Coronary artery (tissue), 2 donors: ENCODE measurements at regions not wholly inside any gene's neighbourhood (a gene's known extent, or its start where the extent isn't known, plus 50 kb on each side); places are given as distances from the start of the nearest gene placed in this dataset.
"Not testable (repeated sequence)": the region's sequence is repeated elsewhere in the genome, so short reads cannot be mapped to it uniquely, and the experiment has no call there.

Experiments
- DNase-seq: peaks from one replicate; pipeline ENCODE4 v3.0.0-alpha.2; 2017; ENCODE audit warnings: low spot score
- H3K27ac ChIP-seq, 2 donors: fragments of 200-600 bp; sonication (generic); one replicate each; pipeline ENCODE4 v1.5.1; 2016 to 2019
- H3K4me3 ChIP-seq: fragments of 200-600 bp; sonication (generic); 2 replicates; pipeline ENCODE4 v1.5.1; 2016; ENCODE audit warnings: mild to moderate bottlenecking, moderate library complexity
- CTCF ChIP-seq: fragments of 200-600 bp; sonication (generic); IDR thresholded peaks from one replicate; pipeline ENCODE4 v1.5.1; 2019; ENCODE audit warnings: antibody characterized with exemption

- Histone ChIP-seq H3K27ac (no peak overlapping the region), H3K4me3 (no peak overlapping the region)
- no peak for DNase-seq
- no peak for TF ChIP-seq CTCF
Observed at GRCh38 chr13:40042991-40043390, 387.5 kb downstream of the COG6 start.

GRCh38 chr13:40043764-40044163 lies 388.3 kb downstream of the COG6 start:
- no peak for TF ChIP-seq CTCF
- DNase-seq = no peak

GRCh38 chr13:40047322-40047771 lies 391.9 kb downstream of the COG6 start:
- Histone ChIP-seq H3K4me3 (no peak overlapping the region), H3K27ac (no peak overlapping the region)
- TF ChIP-seq CTCF = no peak
- no peak for DNase-seq

More at GRCh38 chr13:40043764-40044163, 388.3 kb downstream of the COG6 start:
- Histone ChIP-seq H3K4me3 (no peak overlapping the region), H3K27ac (no peak overlapping the region)

- no peak for DNase-seq
- H3K4me3 ChIP-seq = no peak overlapping the region
- TF ChIP-seq CTCF = no peak
- no peak overlapping the region for H3K27ac ChIP-seq
Observed at GRCh38 chr13:40048551-40048950, 393.1 kb downstream of the COG6 start.

GRCh38 chr13:40052954-40053353 lies 397.5 kb downstream of the COG6 start:
- Histone ChIP-seq H3K4me3 (no peak overlapping the region), H3K27ac (no peak overlapping the region)
- no peak for DNase-seq
- TF ChIP-seq CTCF = no peak

- H3K4me3 ChIP-seq = no peak overlapping the region
Observed at GRCh38 chr13:40053401-40053800, 397.9 kb downstream of the COG6 start.

GRCh38 chr13:40054422-40054821 lies 399.0 kb downstream of the COG6 start:
- DNase-seq, H3K27ac ChIP-seq, H3K4me3 ChIP-seq: not testable (repeated sequence)

More at GRCh38 chr13:40053401-40053800, 397.9 kb downstream of the COG6 start:
- no peak for DNase-seq
- TF ChIP-seq CTCF = no peak
- H3K27ac ChIP-seq = no peak overlapping the region
